ENCODE measurements at regions not wholly inside any gene's neighbourhood (a gene's known extent, or its start where the extent isn't known, plus 50 kb on each side); places are given as distances from the start of the nearest gene placed in this dataset.

- Histone ChIP-seq H3K4me3 (ENCODE audit: low read length) (no peak overlapping the region), H3K79me2 (ENCODE audit: low read length) (no peaks in the 10 kb centered on the region), H3K27ac (ENCODE audit: low read length) (no peak overlapping the region), H3K9ac (ENCODE audit: low read length) (no peak overlapping the region), H3F3A (ENCODE audit: insufficient read depth, low read length) (no peaks in the 10 kb centered on the region), H3K9me3 (replicated peaks; ENCODE audit: insufficient read depth, low read length) (no peaks in the 10 kb centered on the region), H2AFZ (ENCODE audit: low read length) (no peak overlapping the region), H3K36me3 (replicated peaks; ENCODE audit: insufficient read depth, low read length) (no peaks in the 10 kb centered on the region), H3K4me1 (ENCODE audit: low read length) (no peaks in the 10 kb centered on the region), H3K4me2 (ENCODE audit: low read depth, low read length) (no peak overlapping the region), H3K27me3 (replicated peaks; ENCODE audit: insufficient read depth, low read length) (no peaks in the 10 kb centered on the region), H4K20me1 (ENCODE audit: insufficient read depth, low read length) (no peaks in the 10 kb centered on the region), H3K9me2 (replicated peaks; ENCODE audit: insufficient read depth, low read length) (no peaks in the 10 kb centered on the region)
- no peak for DNase-seq
- TF ChIP-seq EZH2phosphoT487 (IDR thresholded peaks at IDR 0.05; ENCODE audit: low read length) (no peak), EZH2 (optimal IDR thresholded peaks at IDR 0.05; ENCODE audit: low read depth, low read length) (no peak)
- TF ChIP-seq, protein P1, sequence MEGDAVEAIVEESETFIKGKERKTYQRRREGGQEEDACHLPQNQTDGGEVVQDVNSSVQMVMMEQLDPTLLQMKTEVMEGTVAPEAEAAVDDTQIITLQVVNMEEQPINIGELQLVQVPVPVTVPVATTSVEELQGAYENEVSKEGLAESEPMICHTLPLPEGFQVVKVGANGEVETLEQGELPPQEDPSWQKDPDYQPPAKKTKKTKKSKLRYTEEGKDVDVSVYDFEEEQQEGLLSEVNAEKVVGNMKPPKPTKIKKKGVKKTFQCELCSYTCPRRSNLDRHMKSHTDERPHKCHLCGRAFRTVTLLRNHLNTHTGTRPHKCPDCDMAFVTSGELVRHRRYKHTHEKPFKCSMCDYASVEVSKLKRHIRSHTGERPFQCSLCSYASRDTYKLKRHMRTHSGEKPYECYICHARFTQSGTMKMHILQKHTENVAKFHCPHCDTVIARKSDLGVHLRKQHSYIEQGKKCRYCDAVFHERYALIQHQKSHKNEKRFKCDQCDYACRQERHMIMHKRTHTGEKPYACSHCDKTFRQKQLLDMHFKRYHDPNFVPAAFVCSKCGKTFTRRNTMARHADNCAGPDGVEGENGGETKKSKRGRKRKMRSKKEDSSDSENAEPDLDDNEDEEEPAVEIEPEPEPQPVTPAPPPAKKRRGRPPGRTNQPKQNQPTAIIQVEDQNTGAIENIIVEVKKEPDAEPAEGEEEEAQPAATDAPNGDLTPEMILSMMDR (IDR thresholded peaks at IDR 0.05; ENCODE audit: low read length): no peak
These were observed 1293.6 kb upstream of the TENM3 start for GRCh38 chr4:180949424-180950213.

GRCh38 chr4:180950377-180950776 lies 1292.8 kb upstream of the TENM3 start:
- DNase-seq: no peak
- Histone ChIP-seq H3F3A (ENCODE audit: insufficient read depth, low read length) (no peaks in the 10 kb centered on the region), H3K79me2 (ENCODE audit: low read length) (no peaks in the 10 kb centered on the region), H3K9ac (ENCODE audit: low read length) (no peak overlapping the region), H3K4me3 (ENCODE audit: low read length) (no peak overlapping the region), H3K9me2 (replicated peaks; ENCODE audit: insufficient read depth, low read length) (no peaks in the 10 kb centered on the region), H3K4me1 (ENCODE audit: low read length) (no peaks in the 10 kb centered on the region), H3K36me3 (replicated peaks; ENCODE audit: insufficient read depth, low read length) (no peaks in the 10 kb centered on the region), H3K4me2 (ENCODE audit: low read depth, low read length) (no peak overlapping the region), H3K27me3 (replicated peaks; ENCODE audit: insufficient read depth, low read length) (no peaks in the 10 kb centered on the region), H2AFZ (ENCODE audit: low read length) (no peak overlapping the region), H3K27ac (ENCODE audit: low read length) (no peak overlapping the region), H3K9me3 (replicated peaks; ENCODE audit: insufficient read depth, low read length) (no peaks in the 10 kb centered on the region), H4K20me1 (ENCODE audit: insufficient read depth, low read length) (no peaks in the 10 kb centered on the region)
- TF ChIP-seq, protein P1 (IDR thresholded peaks at IDR 0.05; ENCODE audit: low read length): no peak
- TF ChIP-seq EZH2phosphoT487 (IDR thresholded peaks at IDR 0.05; ENCODE audit: low read length) (no peak), EZH2 (optimal IDR thresholded peaks at IDR 0.05; ENCODE audit: low read depth, low read length) (no peak)

GRCh38 chr4:180951312-180951711 lies 1291.9 kb upstream of the TENM3 start:
- Histone ChIP-seq H3K27me3 (replicated peaks; ENCODE audit: insufficient read depth, low read length) (no peaks in the 10 kb centered on the region), H3K9me2 (replicated peaks; ENCODE audit: insufficient read depth, low read length) (no peaks in the 10 kb centered on the region), H3K4me1 (ENCODE audit: low read length) (no peaks in the 10 kb centered on the region), H2AFZ (ENCODE audit: low read length) (no peak overlapping the region), H3K27ac (ENCODE audit: low read length) (no peak overlapping the region), H3F3A (ENCODE audit: insufficient read depth, low read length) (no peaks in the 10 kb centered on the region), H4K20me1 (ENCODE audit: insufficient read depth, low read length) (no peaks in the 10 kb centered on the region), H3K4me3 (ENCODE audit: low read length) (no peak overlapping the region), H3K4me2 (ENCODE audit: low read depth, low read length) (no peak overlapping the region), H3K36me3 (replicated peaks; ENCODE audit: insufficient read depth, low read length) (no peaks in the 10 kb centered on the region), H3K79me2 (ENCODE audit: low read length) (no peaks in the 10 kb centered on the region), H3K9ac (ENCODE audit: low read length) (no peak overlapping the region), H3K9me3 (replicated peaks; ENCODE audit: insufficient read depth, low read length) (no peaks in the 10 kb centered on the region)
- TF ChIP-seq, protein P1 (IDR thresholded peaks at IDR 0.05; ENCODE audit: low read length): no peak
- TF ChIP-seq EZH2 (optimal IDR thresholded peaks at IDR 0.05; ENCODE audit: low read depth, low read length): no peak
- no peak for TF ChIP-seq EZH2phosphoT487 (IDR thresholded peaks at IDR 0.05; ENCODE audit: low read length)
- DNase-seq: no peak

All from MM.1S (cell line).